ENCODE measurements at regions not wholly inside any gene's neighbourhood (a gene's known extent, or its start where the extent isn't known, plus 50 kb on each side); places are given as distances from the start of the nearest gene placed in this dataset.

DNA sequence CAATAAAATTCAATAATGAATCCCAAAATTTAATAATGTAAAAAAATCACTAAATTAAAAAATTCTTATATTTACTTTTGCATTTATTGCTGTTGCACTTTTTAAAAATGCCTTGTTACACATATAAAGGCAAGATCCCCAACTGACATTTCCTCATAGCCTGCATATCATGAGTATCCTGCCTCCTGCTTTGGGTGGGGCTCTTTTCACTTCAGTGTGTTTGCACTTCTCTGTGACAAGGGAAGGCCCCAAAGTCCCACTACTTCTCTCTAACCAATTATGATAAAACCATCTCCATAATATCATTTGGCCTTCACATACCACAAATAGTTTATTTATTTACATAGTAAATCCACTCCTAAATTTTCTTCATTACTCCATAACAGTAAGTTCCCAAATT is 446.1 kb upstream of the MARCKS start:
- DNase-seq (ENCODE audit: low spot score), result no peak

- no peak for DNase-seq (ENCODE audit: low spot score)
Observed at GRCh38 chr6:113412589-113413357, 444.4 kb upstream of the MARCKS start.

DNA sequence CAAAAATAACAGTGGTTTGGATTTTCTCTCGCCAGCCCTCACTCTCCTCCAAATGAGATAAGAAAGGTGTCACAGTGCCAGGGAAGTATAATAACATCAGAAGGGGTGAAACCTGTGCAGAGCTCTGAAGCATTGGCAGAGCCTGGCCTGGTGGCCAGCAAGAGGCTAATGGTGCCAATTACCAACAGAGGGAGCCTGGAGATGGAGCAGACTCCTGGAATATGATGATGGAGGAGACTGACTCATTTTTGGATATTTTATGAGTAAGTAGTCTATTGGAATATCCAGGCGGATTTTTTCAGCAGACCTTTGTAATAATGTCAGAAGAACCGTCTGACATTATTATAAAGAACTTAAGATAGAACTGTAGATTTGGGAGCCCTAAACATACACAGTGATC is 442.6 kb upstream of the MARCKS start:
- peak; percentile 51 for DNase-seq (ENCODE audit: low spot score)

GRCh38 chr6:113416170-113416569 is 441.0 kb upstream of the MARCKS start:
- no peak for DNase-seq (ENCODE audit: low spot score)

GRCh38 chr6:113420290-113420689 is 436.9 kb upstream of the MARCKS start:
- DNase-seq (ENCODE audit: low spot score), result no peak

GRCh38 chr6:113421997-113422396 is 435.1 kb upstream of the MARCKS start:
- DNase-seq (ENCODE audit: low spot score), result no peak

- DNase-seq (ENCODE audit: low spot score), result no peak
Observed at GRCh38 chr6:113423956-113424355, 433.2 kb upstream of the MARCKS start.

DNA sequence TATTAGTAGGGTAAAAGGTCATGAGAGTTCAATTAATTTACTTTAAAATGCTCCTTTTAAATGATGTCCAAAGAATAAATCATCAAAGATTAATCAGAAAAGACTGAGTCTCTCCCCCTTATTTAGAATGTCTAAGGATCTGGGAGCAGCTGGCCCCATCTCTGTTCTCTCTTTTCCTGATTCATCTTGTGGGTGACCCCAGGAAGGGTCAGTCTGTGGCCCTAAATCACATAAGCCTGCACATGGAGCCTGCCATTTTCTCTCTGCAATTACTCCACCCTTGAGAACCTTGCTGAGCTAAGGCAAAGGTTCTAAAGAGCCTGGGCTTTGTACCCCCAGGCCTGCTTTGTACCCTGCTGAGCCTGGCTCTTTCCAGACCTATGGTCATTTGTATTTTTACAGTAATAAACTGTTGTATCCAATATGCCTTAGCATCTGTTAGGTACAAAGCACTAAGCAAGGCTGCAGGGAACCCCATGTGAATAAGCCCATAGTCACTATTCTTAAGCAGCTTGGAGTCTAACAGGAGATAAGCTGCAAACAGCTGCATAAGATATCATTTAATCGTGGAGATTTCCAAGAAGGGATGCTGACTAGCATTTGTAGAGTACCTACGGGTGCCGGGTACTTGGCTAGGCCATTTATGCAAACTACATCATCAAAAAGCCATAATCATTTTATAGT is 431.0 kb upstream of the MARCKS start:
- DNase-seq (ENCODE audit: low spot score), result peak; percentile 34

DNA sequence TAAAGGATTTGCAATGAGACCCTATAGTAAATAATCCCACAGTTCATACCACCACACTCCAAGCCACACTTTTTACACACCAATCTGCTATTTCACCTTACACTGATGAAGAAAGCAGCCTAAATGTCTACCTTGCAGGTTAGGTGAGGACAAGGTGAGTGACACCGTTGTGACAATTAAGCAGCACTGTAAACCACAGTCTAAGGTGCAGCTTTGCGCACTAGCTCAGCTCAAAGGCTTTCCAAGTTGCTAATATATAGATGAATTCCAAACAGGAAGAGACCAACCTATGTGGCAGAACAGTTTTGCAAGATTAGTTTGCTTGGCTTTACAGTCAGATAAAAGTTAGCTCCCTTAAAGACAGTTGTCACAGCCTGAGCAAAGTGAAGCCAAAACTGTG is 429.5 kb upstream of the MARCKS start:
- no peak for DNase-seq (ENCODE audit: low spot score)

DNA sequence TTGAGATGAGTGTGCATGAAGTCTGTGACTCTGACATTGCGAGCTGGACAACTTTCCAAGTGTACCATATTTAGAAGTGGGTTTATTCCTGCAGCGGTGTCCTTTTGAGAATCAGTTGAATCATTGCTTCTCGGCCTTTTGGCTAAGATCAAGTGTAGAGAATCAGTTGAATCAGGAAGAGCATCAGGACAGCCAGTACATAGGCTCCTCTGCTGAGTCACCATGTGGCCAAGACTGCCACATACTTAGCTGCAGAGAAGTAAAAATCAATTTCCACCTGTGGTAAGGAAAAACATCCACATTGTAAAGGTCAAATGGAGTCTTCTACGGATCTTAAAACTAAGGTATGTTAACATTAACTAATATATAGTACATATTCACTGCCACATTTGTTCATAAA is 428.4 kb upstream of the MARCKS start:
- no peak for DNase-seq (ENCODE audit: low spot score)

DNA sequence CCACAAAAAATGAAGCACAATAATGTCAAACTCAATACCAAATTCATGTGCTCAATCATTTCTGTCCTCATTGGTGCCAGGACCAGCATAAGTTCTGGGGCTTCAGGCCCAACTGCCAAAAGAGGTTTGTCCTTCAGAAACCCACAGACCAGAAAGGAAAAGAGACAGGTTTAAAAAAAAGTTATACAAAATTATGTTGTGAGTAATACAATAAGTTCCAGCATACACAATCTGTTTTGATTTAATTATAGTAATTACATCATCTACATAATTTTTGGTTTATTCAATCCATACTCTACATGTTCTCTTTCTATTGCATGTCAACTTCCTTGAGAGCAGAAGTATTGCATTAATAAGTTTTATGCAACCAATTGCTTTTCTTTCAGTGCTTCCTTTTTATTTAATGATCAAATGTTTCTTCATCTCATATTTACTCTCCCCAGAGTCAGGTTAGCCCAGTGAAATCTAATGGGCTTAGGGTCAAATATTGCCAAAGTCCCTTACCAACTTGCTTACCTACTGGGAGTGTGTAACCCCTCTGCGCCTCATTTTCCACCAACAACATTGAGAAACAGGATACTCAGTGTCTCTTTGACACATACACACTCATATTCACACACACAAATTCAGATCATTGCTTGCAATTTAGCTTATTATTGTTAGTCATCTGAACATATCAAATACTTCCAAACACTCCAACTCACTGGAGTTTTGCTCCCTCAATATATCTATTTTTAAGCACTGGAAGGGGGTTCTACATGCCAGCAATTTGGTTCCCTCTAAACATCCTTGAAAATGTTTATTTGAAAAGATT is 424.4 kb upstream of the MARCKS start:
- DNase-seq (ENCODE audit: low spot score), result no peak

DNA sequence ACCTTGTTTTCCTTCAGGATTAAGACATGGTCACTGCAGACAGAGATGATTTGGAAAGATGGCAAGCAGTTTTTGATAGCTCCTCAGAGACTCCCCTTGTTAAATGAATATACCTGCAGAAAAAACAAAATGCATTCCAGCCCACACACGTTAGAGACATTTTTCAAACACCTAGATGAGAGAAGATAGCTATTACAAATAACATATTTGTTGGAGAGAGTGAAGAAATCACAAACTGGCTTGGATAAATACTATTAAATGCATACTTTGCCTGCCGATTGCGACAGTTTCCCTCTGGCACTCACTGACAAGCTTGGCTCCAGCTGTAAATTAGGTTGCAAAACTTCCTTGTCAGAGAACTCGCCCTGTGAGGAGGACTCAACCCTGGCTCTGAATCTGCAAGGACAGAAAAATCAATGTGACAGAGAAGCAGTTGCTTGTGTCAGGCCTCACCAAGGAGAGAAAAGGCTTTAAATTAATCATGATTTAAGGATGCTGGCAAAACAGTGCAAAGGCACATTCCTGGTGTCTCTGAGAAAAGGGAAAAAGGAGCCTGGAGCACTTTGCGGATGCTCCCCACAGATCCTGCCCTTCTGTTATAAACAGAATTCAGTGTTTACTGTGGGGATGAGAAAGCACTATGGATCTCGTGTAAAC is 423.7 kb upstream of the MARCKS start:
- DNase-seq (ENCODE audit: low spot score), result no peak

GRCh38 chr6:113434641-113435040 is 422.5 kb upstream of the MARCKS start:
- DNase-seq (ENCODE audit: low spot score), result no peak

- no peak for DNase-seq (ENCODE audit: low spot score)
Observed at GRCh38 chr6:113437566-113437965, 419.6 kb upstream of the MARCKS start.

DNA sequence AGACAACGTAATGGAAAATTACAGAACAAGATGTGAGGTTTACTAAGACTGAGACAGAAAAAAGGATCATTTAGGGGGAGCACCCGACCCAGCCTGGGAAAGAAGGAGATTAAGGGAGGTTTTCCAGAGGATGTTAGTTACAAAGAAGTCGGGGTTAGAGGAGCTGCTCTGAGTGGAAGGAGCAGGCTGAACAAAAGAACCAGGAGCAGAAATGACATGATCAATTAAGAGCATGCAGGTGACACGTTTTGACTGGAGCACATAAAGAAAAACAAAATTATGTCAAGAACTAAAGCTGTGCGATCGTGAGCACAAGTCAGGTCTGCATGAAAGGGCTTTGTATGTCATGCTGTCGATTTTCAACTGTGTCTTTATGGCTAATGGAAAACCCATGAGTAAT is 417.3 kb upstream of the MARCKS start:
- no peak for DNase-seq (ENCODE audit: low spot score)

GRCh38 chr6:113442040-113442439 is 415.1 kb upstream of the MARCKS start:
- no peak for DNase-seq (ENCODE audit: low spot score)

DNA sequence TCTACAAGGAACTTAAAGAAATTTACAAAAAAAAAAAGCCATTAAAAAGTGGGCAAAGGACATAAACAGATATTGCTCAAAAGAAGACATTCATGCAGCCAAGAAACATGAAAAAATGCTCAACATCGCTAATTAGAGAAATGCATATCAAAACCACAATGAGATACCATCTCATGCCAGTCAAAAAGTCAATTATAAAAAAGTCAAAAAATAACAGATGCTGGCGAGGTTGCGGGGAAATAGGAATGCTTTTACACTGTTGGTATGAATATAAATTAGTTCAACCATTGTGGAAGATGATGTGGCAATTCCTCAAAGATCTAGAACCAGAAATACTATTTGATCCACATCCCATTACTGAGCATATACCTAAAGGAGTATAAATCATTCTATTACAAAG is 411.9 kb upstream of the MARCKS start:
- DNase-seq (ENCODE audit: low spot score), result no peak

GRCh38 chr6:113447088-113447831 is 409.9 kb upstream of the MARCKS start:
- no peak for DNase-seq (ENCODE audit: low spot score)

DNA sequence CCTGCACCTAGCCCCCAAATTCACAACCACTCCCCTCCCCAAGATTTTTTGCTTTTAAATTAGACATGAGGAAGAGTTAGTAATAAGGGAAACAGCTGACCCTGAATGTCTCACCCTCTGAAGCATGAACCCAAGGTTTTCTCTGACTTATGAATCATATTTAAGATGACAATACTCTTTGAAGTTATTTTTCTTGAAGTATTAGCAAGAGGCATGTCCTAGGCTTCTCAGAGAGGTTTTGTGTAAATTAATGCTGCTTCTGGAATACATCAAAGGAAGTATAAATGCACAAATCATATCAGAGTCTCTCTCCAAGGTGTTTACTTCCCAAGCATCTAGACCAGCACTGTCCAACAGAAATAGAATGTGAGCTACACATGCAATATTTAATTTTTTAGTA is 408.1 kb upstream of the MARCKS start:
- DNase-seq (ENCODE audit: low spot score), result no peak

DNA sequence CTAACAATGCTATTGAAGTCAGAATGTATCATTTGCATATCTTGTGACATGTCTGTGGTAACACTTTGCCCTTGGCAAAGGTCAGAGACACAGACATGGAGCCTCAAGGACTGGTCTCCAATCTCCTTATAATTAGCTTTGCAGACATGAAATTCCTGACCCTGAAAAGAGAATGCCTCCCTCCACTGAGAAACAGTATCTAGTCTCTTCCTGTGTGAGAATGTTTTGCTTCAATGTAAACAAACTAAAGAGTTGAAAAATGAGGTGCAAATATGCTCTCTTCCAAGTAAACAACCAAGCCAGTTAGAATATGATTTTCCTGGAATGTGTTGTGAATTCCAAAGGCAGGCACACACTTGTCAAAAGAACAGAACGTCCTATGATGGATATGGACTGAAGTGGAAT is 407.1 kb upstream of the MARCKS start:
- no peak for DNase-seq (ENCODE audit: low spot score)

GRCh38 chr6:113451049-113451448 is 406.1 kb upstream of the MARCKS start:
- DNase-seq (ENCODE audit: low spot score), result no peak

DNA sequence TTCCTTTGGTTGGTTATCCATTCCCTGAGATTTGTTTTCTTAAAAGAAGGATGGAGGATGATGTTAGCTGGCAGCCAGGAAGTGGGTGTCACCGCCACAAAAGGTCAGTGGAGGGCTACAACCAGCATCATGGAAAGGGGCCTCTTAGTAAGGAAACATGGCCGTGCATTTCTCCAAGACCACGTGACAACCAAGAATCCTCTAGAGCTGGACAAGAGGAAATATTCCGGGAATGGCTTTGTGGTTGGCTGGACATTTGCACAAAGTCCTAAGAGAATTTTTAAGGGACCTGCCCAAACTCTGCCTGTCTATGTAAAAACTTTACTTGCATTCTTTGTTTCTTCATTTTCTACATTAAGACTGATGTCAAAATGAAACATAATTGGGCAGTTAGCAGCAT is 399.9 kb upstream of the MARCKS start:
- DNase-seq (ENCODE audit: low spot score), result no peak
